Suppressor macrophage (primary cell): ENCODE measurements at regions not wholly inside any gene's neighbourhood (a gene's known extent, or its start where the extent isn't known, plus 50 kb on each side); places are given as distances from the start of the nearest gene placed in this dataset.
A peak's percentile ranks its signal among the peaks of the same experiment; 100 is the strongest.
"Not testable (repeated sequence)": the region's sequence is repeated elsewhere in the genome, so short reads cannot be mapped to it uniquely, and the experiment has no call there.

Experiments used
- DNase-seq, 4 experiments: peaks; one replicate each; pipeline ENCODE4 v3.0.0-alpha.2; 2020 to 2022

DNA sequence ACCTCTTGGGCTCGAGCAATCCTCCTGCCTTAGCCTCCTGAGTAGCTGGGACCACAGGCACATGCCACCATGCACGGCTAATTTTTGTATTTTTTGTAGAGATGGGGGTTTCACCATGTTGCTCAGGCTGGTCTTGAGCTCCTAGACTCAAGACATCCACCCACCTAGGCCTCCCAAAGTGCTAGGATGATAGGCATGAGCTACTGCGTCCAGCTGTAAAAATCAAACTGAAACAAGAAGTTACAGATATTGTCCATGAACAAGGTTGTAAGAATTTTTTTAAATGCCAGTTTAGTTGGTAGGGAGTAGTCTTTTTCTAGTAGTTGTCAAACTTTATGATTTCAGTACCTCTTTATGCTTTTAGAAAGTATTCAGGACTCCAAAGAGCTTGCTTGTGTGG lies 424.4 kb upstream of the PMFBP1 start:
- DNase-seq, result no peak

GRCh38 chr16:72590151-72590937 lies 418.4 kb upstream of the PMFBP1 start:
- no peak for DNase-seq

DNA sequence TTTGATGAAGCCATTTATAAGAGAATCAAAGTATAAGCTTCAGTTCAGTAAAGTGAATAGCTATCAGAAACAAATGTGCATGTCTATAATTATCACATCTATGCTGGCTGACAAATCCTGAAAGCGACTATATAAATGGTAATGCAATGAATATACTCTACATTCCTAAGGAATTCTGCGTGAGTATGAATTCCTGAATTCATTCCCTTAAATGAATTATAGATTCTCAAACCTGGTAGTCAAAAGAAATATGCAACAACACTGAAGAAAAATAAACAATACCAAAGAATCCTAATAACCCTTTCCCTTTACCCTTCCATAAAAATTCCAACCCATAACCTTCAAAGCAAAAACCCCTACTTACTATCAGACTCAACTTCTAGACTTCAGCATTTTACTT lies 416.6 kb upstream of the PMFBP1 start:
- DNase-seq, result no peak

DNA sequence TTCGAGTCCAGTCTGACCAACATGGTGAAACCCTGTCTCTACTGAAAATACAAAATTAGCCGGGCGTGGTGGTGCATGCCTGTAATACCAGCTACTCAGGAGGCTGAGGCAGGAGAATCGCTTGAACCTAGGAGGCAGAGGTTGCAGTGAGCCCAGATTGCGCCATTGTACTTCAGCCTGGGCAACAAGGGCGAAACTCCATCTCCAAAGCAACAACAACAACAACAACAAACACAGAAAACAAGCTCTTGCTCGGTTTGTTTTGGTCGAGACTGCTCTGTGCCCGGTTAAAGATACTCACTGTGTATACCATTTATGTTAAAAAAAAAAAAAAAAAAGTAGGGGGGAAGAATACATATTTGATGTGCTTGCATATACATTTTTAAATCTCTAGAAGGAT lies 406.1 kb upstream of the PMFBP1 start:
- not testable (repeated sequence) for DNase-seq

DNA sequence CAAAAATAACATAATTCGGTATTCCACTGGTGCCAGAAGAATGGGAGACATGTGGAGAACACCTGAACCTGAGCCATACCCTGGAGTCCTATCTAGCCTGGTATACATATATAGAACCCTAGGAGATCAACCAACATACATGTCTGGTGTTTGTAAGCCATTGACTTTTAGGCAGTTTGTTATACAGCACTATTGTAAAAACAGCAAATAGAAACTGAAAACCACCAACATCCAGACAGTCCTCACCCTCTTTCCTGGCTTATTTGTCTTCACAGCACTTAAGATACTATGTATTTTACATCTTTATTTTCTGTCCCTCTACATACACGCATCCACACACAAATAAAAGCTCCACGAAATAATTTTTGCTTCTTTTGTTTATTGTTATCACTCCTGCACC lies 404.2 kb upstream of the PMFBP1 start:
- no peak for DNase-seq

GRCh38 chr16:72569677-72570076 lies 397.7 kb upstream of the PMFBP1 start:
- no peak for DNase-seq

DNA sequence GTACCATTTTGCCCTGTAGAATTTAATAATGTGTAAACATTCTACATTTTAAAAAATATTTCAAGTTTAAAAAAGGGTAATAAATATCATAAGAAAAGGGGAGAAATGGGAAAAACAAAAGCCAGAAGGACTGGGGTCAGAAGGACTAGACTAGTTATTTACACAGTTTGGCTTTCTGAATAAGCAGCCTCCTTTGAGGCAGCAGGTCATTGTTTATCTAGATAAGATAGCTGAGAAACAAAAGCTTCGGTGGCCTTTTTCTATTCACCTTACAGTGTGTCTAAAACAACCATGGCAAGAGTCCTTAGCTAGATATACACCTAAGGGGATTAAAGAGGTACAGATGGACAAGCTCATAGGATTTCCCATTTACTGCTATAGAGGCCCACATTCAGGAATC lies 396.5 kb upstream of the PMFBP1 start:
- DNase-seq, result no peak

DNA sequence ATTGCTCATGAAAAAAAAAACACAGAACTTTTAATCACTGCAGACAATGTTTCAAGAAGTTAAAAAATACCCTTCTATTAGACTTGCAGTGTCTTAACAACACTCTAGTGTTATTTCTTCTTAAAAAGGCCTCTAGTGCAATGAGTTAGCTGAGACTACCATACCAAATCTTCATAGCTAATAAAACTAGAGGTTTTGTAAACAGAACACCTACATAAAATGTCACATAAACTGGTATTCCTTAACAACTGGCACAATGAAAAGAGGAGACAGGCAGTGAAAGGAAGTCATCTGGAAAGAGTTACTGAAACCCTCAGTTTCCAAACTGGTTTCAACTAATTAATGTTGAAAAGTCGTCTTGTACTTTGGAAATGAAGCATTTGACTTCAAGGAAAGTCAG lies 394.2 kb upstream of the PMFBP1 start:
- DNase-seq, result no peak

- DNase-seq, result no peak
These were observed 393.2 kb upstream of the PMFBP1 start for GRCh38 chr16:72565106-72565505.

- DNase-seq, result no peak
These were observed 388.7 kb upstream of the PMFBP1 start for GRCh38 chr16:72560617-72561016.

DNA sequence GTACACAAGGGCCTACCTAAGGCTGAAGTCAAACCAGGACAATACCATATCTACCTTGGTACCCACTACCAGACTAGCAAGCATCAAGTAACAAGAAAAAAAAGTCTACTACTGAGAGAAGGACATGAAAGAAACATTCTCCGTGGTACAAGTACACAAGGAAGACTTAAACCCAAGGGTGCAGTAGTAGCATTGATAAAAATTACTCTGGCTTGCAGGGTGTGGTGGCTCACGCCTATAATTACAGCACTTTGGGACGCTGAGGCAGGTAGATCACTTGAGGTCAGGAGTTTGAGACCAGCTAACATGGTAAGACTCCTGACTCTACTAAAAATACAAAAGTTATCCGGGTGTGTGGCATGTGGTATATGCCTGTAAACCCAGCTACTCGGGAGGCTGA lies 386.5 kb upstream of the PMFBP1 start:
- DNase-seq, result no peak

DNA sequence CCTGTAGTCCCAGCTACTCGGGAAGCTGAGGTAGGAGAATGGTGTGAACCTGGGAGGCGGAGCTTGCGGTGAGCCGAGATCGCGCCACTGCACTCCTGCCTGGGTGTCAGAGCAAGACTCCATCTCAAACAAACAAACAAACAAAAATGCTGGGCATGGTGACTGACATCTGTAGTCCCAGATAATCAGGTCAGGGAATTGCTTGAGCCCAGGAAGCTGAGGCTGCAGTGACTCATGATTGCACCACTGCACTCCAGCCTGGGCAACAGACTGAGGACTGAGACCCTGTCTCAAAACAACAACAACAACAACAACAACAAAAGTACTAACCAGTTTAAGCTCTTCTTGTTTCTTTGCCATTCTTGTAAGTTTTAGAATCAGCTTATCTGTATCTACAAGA lies 383.0 kb upstream of the PMFBP1 start:
- no peak for DNase-seq

DNA sequence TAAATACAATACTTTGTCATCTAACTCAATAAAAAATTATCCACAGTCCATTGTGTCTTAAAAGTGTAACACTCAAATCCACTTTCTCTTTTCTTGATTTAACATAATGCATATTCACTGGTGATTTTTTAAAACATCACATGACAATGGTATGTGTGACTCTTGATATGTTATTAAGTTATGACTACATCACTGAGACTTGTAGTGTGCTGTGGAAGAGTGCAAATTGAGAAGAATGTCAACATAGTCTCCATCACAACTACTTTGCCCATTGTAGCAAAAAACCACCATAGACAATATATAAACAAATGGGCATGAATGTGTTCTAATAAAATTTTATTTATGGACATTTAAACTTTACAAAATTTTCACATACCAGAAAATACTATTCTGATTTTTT lies 380.7 kb upstream of the PMFBP1 start:
- no peak for DNase-seq

DNA sequence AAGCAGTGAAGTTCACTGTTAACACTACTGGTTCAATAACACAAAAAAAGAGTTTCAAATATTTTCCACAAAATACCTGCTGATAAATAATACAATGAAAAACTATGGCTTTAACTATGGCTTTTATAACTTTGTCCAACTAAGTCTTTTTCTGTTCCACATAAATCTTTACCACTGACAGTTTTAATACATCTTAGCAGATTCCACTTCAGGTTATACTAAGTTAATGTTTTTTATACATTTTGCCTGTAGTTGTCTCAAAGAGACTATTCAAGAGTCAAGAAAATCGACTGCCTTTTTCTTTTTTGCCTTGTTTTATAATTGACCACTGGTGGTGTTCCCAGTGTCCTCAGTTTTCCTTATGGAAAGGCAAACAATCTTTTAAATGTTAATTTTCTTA lies 379.7 kb upstream of the PMFBP1 start:
- no peak for DNase-seq

DNA sequence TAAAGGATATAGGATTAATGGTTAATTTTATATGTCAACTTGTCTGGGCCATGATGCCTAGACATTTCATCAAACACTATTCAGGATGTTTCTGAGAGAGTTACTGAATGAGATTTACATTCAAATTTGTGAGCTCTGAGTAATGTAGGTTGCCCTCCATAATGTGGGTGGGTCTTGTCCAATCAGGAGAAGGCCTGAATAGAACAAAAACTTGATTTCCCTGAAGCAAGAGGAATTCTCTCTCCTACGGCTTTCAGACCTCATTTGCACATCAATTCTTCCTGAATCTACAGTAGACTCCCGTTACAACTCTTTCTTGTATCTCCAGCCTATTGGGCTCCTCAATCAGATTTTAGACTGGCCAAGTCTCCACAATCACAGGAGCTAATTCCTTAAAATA lies 377.9 kb upstream of the PMFBP1 start:
- DNase-seq, result no peak

DNA sequence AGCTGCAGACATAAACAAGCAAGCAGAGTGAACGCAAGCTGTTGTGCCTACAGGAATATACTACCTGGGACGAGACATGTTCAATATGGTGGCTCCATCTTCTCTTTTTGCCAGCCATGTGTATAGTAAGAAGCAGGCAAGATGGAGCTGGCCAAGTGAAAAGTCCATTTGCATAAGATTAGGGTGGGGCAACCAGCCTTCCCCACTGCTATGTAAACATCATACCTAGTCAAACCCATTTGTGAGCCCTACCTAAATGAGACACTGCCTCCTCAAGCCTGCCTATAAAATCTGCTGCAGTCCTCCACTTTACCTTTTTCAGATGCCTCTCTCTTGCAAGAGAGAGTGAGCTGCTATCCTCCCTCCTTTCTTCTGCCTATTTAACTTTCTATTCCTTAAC lies 370.1 kb upstream of the PMFBP1 start:
- no peak for DNase-seq

GRCh38 chr16:72537664-72538063 lies 365.7 kb upstream of the PMFBP1 start:
- no peak for DNase-seq

- no peak for DNase-seq
These were observed 364.9 kb upstream of the PMFBP1 start for GRCh38 chr16:72536723-72537435.

GRCh38 chr16:72532906-72533410 lies 361.0 kb upstream of the PMFBP1 start:
- no peak for DNase-seq

GRCh38 chr16:72530434-72530833 lies 358.5 kb upstream of the PMFBP1 start:
- peak in 3 of 4 experiments; percentile 21 to 51 (median 43) for DNase-seq

- no peak for DNase-seq
These were observed 351.1 kb upstream of the PMFBP1 start for GRCh38 chr16:72523087-72523486.

DNA sequence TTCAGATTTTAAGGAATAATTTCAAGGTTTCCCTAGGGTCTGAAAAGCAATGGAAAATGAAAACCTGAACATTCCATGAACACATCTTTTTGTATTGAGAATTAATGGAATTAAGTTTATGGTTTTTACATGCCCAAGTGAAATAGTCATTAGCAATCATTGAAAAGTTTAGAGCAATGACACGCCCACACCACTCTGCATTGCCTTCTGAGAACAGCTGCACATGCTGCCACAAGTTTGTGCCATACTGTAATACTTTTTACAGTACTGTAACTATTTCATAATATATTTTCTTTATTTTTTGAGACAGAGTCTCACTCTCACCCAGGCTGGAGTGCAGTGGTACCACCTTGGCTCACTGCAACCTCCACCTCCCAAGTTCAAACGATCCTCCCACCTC lies 345.2 kb upstream of the PMFBP1 start:
- peak in 1 of 4 experiments; percentile 3 for DNase-seq

- DNase-seq, result no peak
These were observed 339.2 kb upstream of the PMFBP1 start for GRCh38 chr16:72511171-72511570.

GRCh38 chr16:72508191-72508590 lies 336.2 kb upstream of the PMFBP1 start:
- DNase-seq, result no peak
